ENCODE measurements at regions not wholly inside any gene's neighbourhood (a gene's known extent, or its start where the extent isn't known, plus 50 kb on each side); places are given as distances from the start of the nearest gene placed in this dataset.

DNA sequence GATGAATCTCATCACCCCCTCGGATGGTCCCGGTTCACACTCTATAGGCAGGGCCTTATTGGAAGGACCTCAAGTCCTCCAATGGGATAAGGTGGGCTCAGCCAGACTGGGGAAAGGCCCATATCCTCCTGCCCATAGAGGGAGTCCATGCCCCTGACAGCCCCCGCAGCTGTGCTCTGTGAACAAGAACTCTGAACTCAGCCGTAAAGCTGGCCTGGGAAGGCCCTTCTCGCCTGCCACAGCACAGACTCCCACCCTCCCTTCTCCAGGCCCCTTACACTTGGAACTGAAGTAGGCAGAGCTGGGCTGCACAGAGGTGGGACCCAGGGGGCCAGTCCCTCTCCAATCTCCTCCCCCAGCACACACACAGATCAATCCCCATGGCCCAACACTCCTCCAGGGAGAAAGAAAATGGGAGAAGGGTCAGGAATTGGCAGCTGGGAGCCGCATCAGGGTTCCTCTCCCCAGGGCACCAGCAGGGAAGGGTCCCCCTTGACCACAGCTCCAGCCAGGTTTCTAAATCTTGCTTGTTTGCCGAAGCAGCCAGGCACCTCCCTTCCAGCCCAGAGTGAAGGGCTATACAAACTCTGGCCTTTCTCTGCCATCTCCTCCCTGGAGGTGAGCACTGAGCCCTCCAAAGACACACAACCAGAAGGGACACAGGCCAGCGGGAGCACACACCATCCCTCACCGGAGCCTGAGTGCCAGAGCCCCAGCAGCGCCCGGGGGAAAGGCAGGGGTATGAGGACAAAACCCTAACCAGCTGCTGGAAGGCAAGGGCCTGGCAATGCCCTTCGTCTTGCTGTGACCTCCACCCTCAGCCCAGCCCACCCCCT, 454.1 kb downstream of the SOX9 start:
- Histone ChIP-seq H3K4me3 (replicated peaks in 1 of 4; ENCODE audit: control extremely low read depth in 1 of 4, insufficient read depth in 1 of 4, low read depth in 3 of 4, low read length in 4 of 4) (no peak overlapping the region), H3K9me3 (ENCODE audit: control insufficient read depth, insufficient read depth, low read depth, low read length) (no peaks in the 10 kb centered on the region), H2AFZ (ENCODE audit: low read length) (no peak overlapping the region), H3K36me3 (ENCODE audit: control insufficient read depth, insufficient read depth, low read length) (no peaks in the 10 kb centered on the region), H3K27me3 (ENCODE audit: control insufficient read depth, insufficient read depth, low read length) (no peaks in the 10 kb centered on the region), H3K9ac (ENCODE audit: insufficient read depth, low read length) (no peak overlapping the region), H3K4me2 (ENCODE audit: extremely low read depth, insufficient read depth, low read length) (no peak overlapping the region), H3K27ac (ENCODE audit: insufficient read depth, low read length) (no peak overlapping the region), H3K4me1 (ENCODE audit: control insufficient read depth, extremely low read depth, insufficient read depth, low read length) (no peaks in the 10 kb centered on the region), H3K79me2 (ENCODE audit: control insufficient read depth, insufficient read depth, low read length) (no peaks in the 10 kb centered on the region), H4K20me1 (ENCODE audit: control insufficient read depth, extremely low read depth, insufficient read depth, low read length) (no peaks in the 10 kb centered on the region)
- TF ChIP-seq, protein P1, sequence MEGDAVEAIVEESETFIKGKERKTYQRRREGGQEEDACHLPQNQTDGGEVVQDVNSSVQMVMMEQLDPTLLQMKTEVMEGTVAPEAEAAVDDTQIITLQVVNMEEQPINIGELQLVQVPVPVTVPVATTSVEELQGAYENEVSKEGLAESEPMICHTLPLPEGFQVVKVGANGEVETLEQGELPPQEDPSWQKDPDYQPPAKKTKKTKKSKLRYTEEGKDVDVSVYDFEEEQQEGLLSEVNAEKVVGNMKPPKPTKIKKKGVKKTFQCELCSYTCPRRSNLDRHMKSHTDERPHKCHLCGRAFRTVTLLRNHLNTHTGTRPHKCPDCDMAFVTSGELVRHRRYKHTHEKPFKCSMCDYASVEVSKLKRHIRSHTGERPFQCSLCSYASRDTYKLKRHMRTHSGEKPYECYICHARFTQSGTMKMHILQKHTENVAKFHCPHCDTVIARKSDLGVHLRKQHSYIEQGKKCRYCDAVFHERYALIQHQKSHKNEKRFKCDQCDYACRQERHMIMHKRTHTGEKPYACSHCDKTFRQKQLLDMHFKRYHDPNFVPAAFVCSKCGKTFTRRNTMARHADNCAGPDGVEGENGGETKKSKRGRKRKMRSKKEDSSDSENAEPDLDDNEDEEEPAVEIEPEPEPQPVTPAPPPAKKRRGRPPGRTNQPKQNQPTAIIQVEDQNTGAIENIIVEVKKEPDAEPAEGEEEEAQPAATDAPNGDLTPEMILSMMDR (conservative IDR thresholded peaks at IDR 0.05 in 1 of 2, IDR thresholded peaks at IDR 0.05 in 1 of 2; ENCODE audit: low read depth in 1 of 2, low read length in 2 of 2): no peak
- no peak for TF ChIP-seq EZH2 (IDR thresholded peaks at IDR 0.05; ENCODE audit: low read length, missing control alignments)
- DNase-seq (ENCODE audit: low read depth in 2 of 2): no peak

DNA sequence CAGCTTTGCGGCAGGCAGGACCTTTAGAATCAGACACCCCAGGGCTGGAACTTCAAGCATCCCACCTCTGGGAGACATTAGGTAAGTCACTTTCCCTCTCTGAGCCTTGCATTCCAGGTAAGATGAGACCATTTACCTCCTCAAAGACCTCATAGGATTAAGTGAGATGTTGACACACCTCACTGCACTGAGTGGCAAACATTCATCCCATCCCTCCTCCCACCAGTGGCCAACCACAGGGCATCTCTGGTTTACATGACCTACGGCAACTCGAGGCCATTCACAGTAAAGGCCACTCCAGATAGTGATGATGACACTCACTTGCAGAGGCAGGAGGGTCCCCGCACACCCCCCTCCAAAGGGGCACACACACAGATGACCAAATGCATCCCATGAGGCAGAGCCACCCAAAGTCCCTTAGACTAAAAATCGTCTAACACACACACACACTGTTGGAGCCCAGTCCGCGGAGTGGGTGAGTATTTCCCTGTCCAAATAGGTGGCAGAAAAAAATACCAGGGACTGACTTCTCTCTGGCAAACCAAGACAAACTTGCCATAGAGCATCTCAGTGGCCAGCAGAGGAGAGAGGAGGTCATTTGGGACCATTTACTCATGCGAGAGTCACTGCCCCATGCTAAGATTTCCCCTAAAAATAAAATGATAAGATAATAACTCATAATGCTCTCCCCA, 454.9 kb downstream of the SOX9 start:
- Histone ChIP-seq H3K27me3 (ENCODE audit: control insufficient read depth, insufficient read depth, low read length) (no peaks in the 10 kb centered on the region), H3K4me3 (replicated peaks in 1 of 4; ENCODE audit: control extremely low read depth in 1 of 4, insufficient read depth in 1 of 4, low read depth in 3 of 4, low read length in 4 of 4) (no peak overlapping the region), H3K9ac (ENCODE audit: insufficient read depth, low read length) (no peak overlapping the region), H3K36me3 (ENCODE audit: control insufficient read depth, insufficient read depth, low read length) (no peaks in the 10 kb centered on the region), H3K4me1 (ENCODE audit: control insufficient read depth, extremely low read depth, insufficient read depth, low read length) (no peaks in the 10 kb centered on the region), H3K79me2 (ENCODE audit: control insufficient read depth, insufficient read depth, low read length) (no peaks in the 10 kb centered on the region), H4K20me1 (ENCODE audit: control insufficient read depth, extremely low read depth, insufficient read depth, low read length) (no peaks in the 10 kb centered on the region), H3K9me3 (ENCODE audit: control insufficient read depth, insufficient read depth, low read depth, low read length) (no peaks in the 10 kb centered on the region), H3K27ac (ENCODE audit: insufficient read depth, low read length) (no peak overlapping the region), H3K4me2 (ENCODE audit: extremely low read depth, insufficient read depth, low read length) (no peak overlapping the region), H2AFZ (ENCODE audit: low read length) (no peak overlapping the region)
- no peak for TF ChIP-seq EZH2 (IDR thresholded peaks at IDR 0.05; ENCODE audit: low read length, missing control alignments)
- TF ChIP-seq, protein P1 (conservative IDR thresholded peaks at IDR 0.05 in 1 of 2, IDR thresholded peaks at IDR 0.05 in 1 of 2; ENCODE audit: low read depth in 1 of 2, low read length in 2 of 2): no peak
- DNase-seq (ENCODE audit: low read depth in 2 of 2): no peak

- TF ChIP-seq, protein P1 (conservative IDR thresholded peaks at IDR 0.05 in 1 of 2, IDR thresholded peaks at IDR 0.05 in 1 of 2; ENCODE audit: low read depth in 1 of 2, low read length in 2 of 2): no peak
- no peak for TF ChIP-seq EZH2 (IDR thresholded peaks at IDR 0.05; ENCODE audit: low read length, missing control alignments)
- DNase-seq (ENCODE audit: low read depth in 2 of 2): no peak
- Histone ChIP-seq H3K4me3 (replicated peaks in 1 of 4; ENCODE audit: control extremely low read depth in 1 of 4, insufficient read depth in 1 of 4, low read depth in 3 of 4, low read length in 4 of 4) (no peak overlapping the region), H3K27me3 (ENCODE audit: control insufficient read depth, insufficient read depth, low read length) (no peaks in the 10 kb centered on the region), H4K20me1 (ENCODE audit: control insufficient read depth, extremely low read depth, insufficient read depth, low read length) (no peaks in the 10 kb centered on the region), H3K27ac (ENCODE audit: insufficient read depth, low read length) (no peak overlapping the region), H3K9ac (ENCODE audit: insufficient read depth, low read length) (no peak overlapping the region), H3K4me1 (ENCODE audit: control insufficient read depth, extremely low read depth, insufficient read depth, low read length) (no peaks in the 10 kb centered on the region), H3K36me3 (ENCODE audit: control insufficient read depth, insufficient read depth, low read length) (no peaks in the 10 kb centered on the region), H3K79me2 (ENCODE audit: control insufficient read depth, insufficient read depth, low read length) (no peaks in the 10 kb centered on the region), H2AFZ (ENCODE audit: low read length) (no peak overlapping the region), H3K4me2 (ENCODE audit: extremely low read depth, insufficient read depth, low read length) (no peak overlapping the region), H3K9me3 (ENCODE audit: control insufficient read depth, insufficient read depth, low read depth, low read length) (no peaks in the 10 kb centered on the region)
Measured at GRCh38 chr17:72576289-72576759, 455.5 kb downstream of the SOX9 start.

All from fibroblast of lung (primary cell).